Large intestine (tissue), 3 donors: ENCODE measurements at regions not wholly inside any gene's neighbourhood (a gene's known extent, or its start where the extent isn't known, plus 50 kb on each side); places are given as distances from the start of the nearest gene placed in this dataset.
"Not testable (repeated sequence)": the region's sequence is repeated elsewhere in the genome, so short reads cannot be mapped to it uniquely, and the experiment has no call there.

Experiments
- DNase-seq, 2 donors: peaks; one replicate each; pipeline versions ENCODE4 v3.0.0 to v3.0.0-alpha.2; 2013
- H3K27ac ChIP-seq: one replicate; pipeline ENCODE4 v1.5.1; 2013; ENCODE audit warnings: low read length
- H3K27me3 ChIP-seq: 2 replicates; pipeline ENCODE4 v1.6.1; 2013; ENCODE audit warnings: low read length; ENCODE audit not compliant: control insufficient read depth, insufficient read depth
- H3K36me3 ChIP-seq: 2 replicates; pipeline ENCODE4 v1.6.1; 2013; ENCODE audit warnings: low read length; ENCODE audit not compliant: control insufficient read depth, insufficient read depth
- H3K4me1 ChIP-seq: one replicate; pipeline ENCODE4 v1.6.1; 2013; ENCODE audit warnings: low read length; ENCODE audit not compliant: control insufficient read depth, insufficient read depth
- H3K4me3 ChIP-seq: one replicate; pipeline ENCODE4 v1.5.1; 2013; ENCODE audit warnings: low read length
- H3K9me3 ChIP-seq: one replicate; pipeline ENCODE4 v1.6.1; 2013; ENCODE audit warnings: mild to moderate bottlenecking, low read depth, low read length, moderate library complexity; ENCODE audit not compliant: control insufficient read depth
- WGBS: methylation state at CpG from one replicate; pipeline ENCODE4 v1.1.5; 2013; ENCODE audit warnings: low lambda C conversion rate; ENCODE audit not compliant: insufficient coverage; 5-methylcytosine and 5-hydroxymethylcytosine counted together

DNA sequence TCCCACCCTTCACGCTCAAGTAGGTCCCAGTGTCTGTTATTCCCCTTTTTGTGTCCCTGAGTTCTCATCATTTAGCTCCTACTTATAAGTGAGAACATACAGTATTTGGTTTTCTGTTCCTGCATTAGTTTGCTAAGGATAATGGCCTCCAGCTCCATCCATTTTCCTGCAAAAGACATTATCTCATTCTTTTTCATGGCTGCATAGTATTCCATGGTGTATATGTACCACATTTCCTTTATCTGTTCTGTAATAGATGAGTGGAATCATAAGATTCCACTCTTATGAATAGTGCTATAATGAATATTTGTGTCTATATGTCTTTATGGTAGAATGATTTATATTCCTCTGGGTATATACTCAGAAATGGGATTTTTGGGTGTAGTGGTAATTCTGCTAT lies 1473.5 kb upstream of the ACVR2A start:
- H3K36me3 ChIP-seq, H3K9me3 ChIP-seq, H3K27ac ChIP-seq, DNase-seq, H3K4me3 ChIP-seq, H3K4me1 ChIP-seq, H3K27me3 ChIP-seq: not testable (repeated sequence)
- WGBS = 100% methylated on average over 1 of the region's 1 CpG

DNA sequence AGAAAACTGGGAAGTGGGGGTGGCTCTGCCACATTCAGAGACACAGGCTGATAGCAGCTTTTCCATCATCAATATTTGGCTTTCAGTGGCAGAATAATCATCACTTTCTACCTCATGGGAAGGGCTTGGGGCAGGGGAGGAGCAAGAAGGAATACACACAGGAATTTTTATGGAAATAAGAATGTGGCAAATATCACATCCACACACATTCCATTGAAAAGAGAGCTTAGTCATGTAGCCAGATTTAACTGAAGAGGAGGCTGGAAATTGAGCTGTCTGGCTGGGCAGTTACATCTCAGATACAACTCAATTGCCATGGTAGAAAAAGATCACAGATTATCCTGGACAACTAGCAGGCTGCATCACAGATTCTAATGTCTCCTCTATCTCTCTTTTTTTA lies 1474.0 kb upstream of the ACVR2A start:
- no peak for DNase-seq
- Histone ChIP-seq H3K27me3 (no peaks in the 10 kb centered on the region), H3K36me3 (no peaks in the 10 kb centered on the region), H3K4me1 (no peaks in the 10 kb centered on the region), H3K27ac (no peak overlapping the region), H3K9me3 (no peaks in the 10 kb centered on the region), H3K4me3 (no peak overlapping the region)

DNA sequence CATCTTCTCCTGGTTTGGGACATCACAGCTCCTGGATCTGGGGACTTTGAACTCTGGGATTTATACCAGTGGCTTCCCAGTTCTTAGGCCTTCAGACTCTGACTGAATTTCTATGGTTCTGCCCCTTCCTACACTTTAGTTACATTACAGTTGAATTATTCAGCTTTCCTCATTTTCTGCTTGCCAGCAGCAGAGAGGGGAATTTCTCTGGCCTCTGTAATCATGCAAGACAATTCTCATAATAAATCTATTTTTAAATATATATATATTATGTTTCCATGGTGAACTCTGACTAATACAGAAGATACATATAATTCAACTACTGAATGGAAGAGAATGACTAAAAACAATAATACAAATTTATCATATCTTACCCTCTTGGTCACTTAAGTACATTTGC lies 1478.6 kb upstream of the ACVR2A start:
- H3K36me3 ChIP-seq = no peaks in the 10 kb centered on the region
- H3K9me3 ChIP-seq = no peaks in the 10 kb centered on the region
- no peak for DNase-seq
- no peak overlapping the region for H3K27ac ChIP-seq
- no peak overlapping the region for H3K4me3 ChIP-seq
- no peaks in the 10 kb centered on the region for H3K4me1 ChIP-seq
- H3K27me3 ChIP-seq = no peaks in the 10 kb centered on the region

DNA sequence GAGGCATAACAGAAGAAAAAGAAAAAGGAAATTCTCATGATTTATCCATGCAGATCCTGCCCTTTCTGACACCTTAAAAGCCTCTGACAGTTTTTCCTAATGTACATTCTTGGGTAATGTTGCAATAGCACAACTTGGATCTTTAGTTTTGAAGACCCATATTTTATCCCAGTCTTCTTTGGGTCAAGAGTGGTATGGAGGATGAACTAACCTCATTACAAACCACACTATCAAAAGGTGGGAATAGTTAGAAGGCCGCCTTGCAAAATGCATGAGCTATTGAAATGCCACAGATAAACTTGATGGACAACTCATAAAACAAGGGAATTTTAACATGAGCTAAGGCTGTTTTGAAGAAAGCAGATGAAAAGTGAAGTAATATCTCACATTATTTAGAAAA lies 1479.8 kb upstream of the ACVR2A start:
- H3K4me3 ChIP-seq = no peak overlapping the region
- no peaks in the 10 kb centered on the region for H3K9me3 ChIP-seq
- no peaks in the 10 kb centered on the region for H3K4me1 ChIP-seq
- no peaks in the 10 kb centered on the region for H3K27me3 ChIP-seq
- no CpG with 5 or more reads among the region's 1 CpG for WGBS
- no peak for DNase-seq
- no peaks in the 10 kb centered on the region for H3K36me3 ChIP-seq
- no peak overlapping the region for H3K27ac ChIP-seq

DNA sequence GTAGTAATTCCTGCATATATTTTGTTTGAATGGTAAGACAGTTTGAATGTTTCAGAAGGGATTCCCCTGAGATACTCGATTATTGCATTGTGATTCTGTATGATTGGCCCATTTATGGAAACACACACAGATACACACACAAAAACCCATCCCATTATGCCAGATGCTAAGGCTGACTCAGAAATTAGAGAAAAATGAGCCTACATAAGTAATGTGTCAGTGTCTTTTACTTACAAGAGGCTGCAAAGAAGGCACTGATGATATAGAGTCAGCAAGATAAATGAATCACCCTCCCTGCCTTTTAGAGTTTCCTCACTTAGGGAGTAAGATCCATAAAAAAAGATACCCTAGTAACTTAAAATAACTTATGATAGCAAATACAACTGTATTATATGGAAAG lies 1481.1 kb upstream of the ACVR2A start:
- H3K27me3 ChIP-seq = no peaks in the 10 kb centered on the region
- H3K9me3 ChIP-seq = no peaks in the 10 kb centered on the region
- WGBS = no CpG with 5 or more reads among the region's 1 CpG
- DNase-seq = no peak
- no peak overlapping the region for H3K27ac ChIP-seq
- H3K4me1 ChIP-seq = no peaks in the 10 kb centered on the region
- no peaks in the 10 kb centered on the region for H3K36me3 ChIP-seq
- no peak overlapping the region for H3K4me3 ChIP-seq

DNA sequence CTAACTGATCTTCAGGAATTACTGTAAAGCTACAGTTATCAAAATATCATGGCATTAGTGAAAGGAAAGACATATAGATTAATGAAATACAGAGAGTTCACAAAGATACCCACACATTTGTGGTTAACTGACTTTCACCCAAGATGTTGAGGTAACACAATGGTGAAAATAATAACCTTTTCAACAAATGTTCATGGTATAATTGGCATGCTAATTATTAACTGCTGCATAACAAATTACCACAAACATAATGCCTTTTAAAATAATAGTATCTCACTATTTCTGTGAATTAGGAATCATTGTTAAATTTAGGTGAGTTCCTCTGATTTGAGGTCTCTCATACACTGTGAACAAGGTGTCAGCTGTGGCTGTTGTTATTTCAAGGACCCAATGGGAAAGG lies 1493.1 kb upstream of the ACVR2A start:
- no peaks in the 10 kb centered on the region for H3K36me3 ChIP-seq
- no peaks in the 10 kb centered on the region for H3K9me3 ChIP-seq
- no peaks in the 10 kb centered on the region for H3K27me3 ChIP-seq
- no peak overlapping the region for H3K27ac ChIP-seq
- no peak overlapping the region for H3K4me3 ChIP-seq
- no peaks in the 10 kb centered on the region for H3K4me1 ChIP-seq
- no peak for DNase-seq

DNA sequence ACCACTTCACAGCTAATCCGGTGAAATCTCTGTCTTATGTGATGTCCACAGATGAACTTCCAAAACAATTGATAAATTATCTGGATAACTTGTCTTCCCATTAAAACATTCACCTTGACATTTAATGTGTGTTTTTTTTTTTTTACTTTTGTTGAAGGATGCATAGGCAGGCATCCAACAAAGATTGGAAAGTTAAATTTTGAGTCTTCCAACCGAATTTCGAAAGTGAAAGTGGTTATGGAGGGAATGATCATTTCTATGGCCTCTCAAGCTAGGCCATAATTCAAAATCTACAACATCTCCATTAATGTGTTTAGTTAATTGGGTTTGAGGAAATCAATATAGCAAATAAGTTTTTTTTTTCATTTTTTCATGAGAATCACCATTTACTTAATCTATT lies 1495.5 kb upstream of the ACVR2A start:
- no peak for DNase-seq
- no peak overlapping the region for H3K27ac ChIP-seq
- H3K4me3 ChIP-seq = no peak overlapping the region
- H3K27me3 ChIP-seq = no peaks in the 10 kb centered on the region
- WGBS = 100% methylated on average over 2 of the region's 3 CpGs
- no peaks in the 10 kb centered on the region for H3K9me3 ChIP-seq
- H3K36me3 ChIP-seq = no peaks in the 10 kb centered on the region
- no peaks in the 10 kb centered on the region for H3K4me1 ChIP-seq

DNA sequence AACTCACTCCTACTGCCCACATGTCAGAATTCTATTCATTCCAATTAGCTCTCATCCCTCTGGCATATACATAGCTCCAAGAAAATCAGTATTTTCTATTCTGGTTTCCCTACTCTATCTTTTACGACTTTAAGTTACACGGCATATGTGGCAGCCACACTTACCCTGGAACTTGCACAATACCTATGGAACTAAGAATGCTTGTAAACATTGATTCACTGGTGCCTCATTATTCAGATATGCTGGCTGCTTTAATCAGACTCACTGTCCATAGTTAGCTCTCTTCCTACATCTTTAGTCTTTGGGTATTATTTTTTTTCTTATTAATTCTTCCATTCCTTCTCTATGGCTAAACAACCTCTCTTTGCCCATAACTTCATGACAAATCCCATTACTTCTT lies 1519.9 kb upstream of the ACVR2A start:
- Histone ChIP-seq H3K9me3 (no peaks in the 10 kb centered on the region), H3K36me3 (no peaks in the 10 kb centered on the region), H3K4me1 (no peaks in the 10 kb centered on the region), H3K4me3 (no peak overlapping the region), H3K27ac (no peak overlapping the region), H3K27me3 (no peaks in the 10 kb centered on the region)
- DNase-seq = no peak
- no CpG with 5 or more reads among the region's 2 CpGs for WGBS

DNA sequence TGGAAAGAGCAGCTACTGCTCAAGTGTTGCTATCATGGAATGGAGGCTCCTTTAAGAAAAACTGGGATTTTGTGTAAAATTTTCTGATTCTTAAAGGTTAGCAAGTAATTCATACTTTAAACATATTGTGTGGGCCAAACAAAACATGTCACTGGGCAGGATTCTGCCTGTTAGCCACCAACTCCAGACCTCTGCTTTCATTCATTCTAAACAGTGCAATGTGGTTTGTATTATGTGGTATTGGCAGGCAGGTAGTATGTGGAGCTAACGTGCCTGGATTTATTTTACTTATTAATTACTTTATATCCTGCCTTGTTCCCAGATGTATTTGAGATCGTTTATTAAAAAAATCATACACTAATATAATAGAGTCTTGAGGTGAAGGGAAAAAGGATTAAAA lies 1521.3 kb upstream of the ACVR2A start:
- H3K36me3 ChIP-seq = no peaks in the 10 kb centered on the region
- no peak overlapping the region for H3K27ac ChIP-seq
- no peak overlapping the region for H3K4me3 ChIP-seq
- H3K9me3 ChIP-seq = no peaks in the 10 kb centered on the region
- DNase-seq = no peak
- 80% methylated on average over 1 of the region's 2 CpGs for WGBS
- H3K4me1 ChIP-seq = no peaks in the 10 kb centered on the region
- no peaks in the 10 kb centered on the region for H3K27me3 ChIP-seq

DNA sequence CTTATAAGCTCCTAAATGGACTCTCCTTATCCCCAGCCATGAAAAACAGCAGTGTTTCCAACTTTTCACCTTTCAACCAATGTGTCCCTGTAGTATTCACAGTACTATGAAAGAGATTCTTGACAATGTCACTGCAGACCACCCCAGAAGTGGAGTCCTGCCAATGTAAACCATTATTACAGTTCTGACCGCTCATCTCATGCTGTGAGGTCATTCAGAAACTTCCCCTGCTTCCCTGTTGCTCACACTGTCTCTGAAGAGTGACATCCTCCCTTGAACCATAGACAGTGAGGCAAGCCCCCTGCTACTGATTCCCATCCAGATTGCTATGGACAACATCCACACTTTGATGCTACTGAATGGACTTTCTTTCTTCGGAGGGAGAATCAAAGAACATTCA lies 1523.7 kb upstream of the ACVR2A start:
- no CpG with 5 or more reads among the region's 2 CpGs for WGBS
- H3K4me3 ChIP-seq = no peak overlapping the region
- H3K4me1 ChIP-seq = no peaks in the 10 kb centered on the region
- peak; percentile 21 to 35 for DNase-seq
- H3K27ac ChIP-seq = no peak overlapping the region
- no peaks in the 10 kb centered on the region for H3K27me3 ChIP-seq
- H3K36me3 ChIP-seq = no peaks in the 10 kb centered on the region
- no peaks in the 10 kb centered on the region for H3K9me3 ChIP-seq

DNA sequence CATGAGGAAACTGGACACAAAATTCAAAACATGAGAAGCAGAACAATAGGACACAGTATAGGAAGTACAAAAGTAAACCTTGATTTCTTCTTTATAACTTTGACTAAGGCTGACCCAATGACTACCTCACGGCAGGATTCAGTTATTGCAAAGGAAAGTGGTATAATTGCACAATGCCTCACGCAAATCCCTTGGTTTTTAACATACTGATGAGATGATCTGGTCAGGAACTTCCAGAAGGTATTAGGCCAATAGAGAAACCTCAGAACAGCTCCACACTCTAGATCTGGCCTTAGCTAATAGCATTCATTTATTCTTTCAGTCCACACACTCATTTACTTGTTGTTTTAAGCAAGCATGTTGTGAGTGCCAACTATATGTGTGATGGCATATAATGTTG lies 1526.9 kb upstream of the ACVR2A start:
- no CpG with 5 or more reads among the region's 2 CpGs for WGBS
- no peak for DNase-seq
- Histone ChIP-seq H3K4me3 (no peak overlapping the region), H3K27ac (no peak overlapping the region), H3K27me3 (no peaks in the 10 kb centered on the region), H3K36me3 (no peaks in the 10 kb centered on the region), H3K4me1 (no peaks in the 10 kb centered on the region), H3K9me3 (no peaks in the 10 kb centered on the region)

DNA sequence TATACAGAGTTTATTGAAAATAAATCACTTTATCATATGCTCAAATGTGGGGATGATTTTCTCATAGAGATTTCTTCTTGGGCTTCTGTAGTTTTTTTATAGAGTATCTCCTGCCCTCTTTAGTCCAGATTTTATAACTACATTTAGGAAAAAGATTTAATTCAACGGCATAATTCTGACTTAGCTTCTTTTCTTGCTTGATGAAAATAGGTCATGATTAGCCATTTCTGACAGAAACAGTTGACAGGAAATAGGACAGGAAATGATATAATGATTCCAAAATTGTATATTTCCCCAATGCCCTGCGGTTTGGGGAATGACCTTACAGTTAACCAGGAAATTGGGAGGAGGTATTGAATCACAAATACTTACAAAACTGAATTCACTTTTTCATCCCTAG lies 1531.9 kb upstream of the ACVR2A start:
- H3K9me3 ChIP-seq = no peaks in the 10 kb centered on the region
- no peaks in the 10 kb centered on the region for H3K36me3 ChIP-seq
- H3K4me1 ChIP-seq = no peaks in the 10 kb centered on the region
- no peak overlapping the region for H3K4me3 ChIP-seq
- H3K27ac ChIP-seq = no peak overlapping the region
- no peaks in the 10 kb centered on the region for H3K27me3 ChIP-seq
- DNase-seq = peak in 1 of 2 donors; percentile 2
- WGBS = 38% methylated on average over 1 of the region's 2 CpGs
